ENCODE measurements at regions not wholly inside any gene's neighbourhood (a gene's known extent, or its start where the extent isn't known, plus 50 kb on each side); places are given as distances from the start of the nearest gene placed in this dataset.

- Mint-ChIP-seq H3K9me3 (peaks cover 3% of the 10 kb centered on the region), H3K27ac (no peak overlapping the region), H3K27me3 (peaks cover 13% of the 10 kb centered on the region), H3K4me3 (no peak overlapping the region), H3K4me1 (no peaks in the 10 kb centered on the region), H3K36me3 (no peaks in the 10 kb centered on the region)
- DNase-seq (ENCODE audit: low spot score in 2 of 2): no peak
- ATAC-seq (ENCODE audit: low read depth): no peak
These were observed 341.6 kb downstream of the CTTN start for GRCh38 chr11:70739811-70740487.

- H3K36me3 Mint-ChIP-seq: no peaks in the 10 kb centered on the region
- H3K27me3 Mint-ChIP-seq: peaks cover 13% of the 10 kb centered on the region
- peaks cover 3% of the 10 kb centered on the region for H3K9me3 Mint-ChIP-seq
- DNase-seq (ENCODE audit: low spot score in 2 of 2): no peak
- H3K4me1 Mint-ChIP-seq: no peaks in the 10 kb centered on the region
- no peak overlapping the region for H3K4me3 Mint-ChIP-seq
- ATAC-seq (ENCODE audit: low read depth): no peak
- H3K27ac Mint-ChIP-seq: no peak overlapping the region
These were observed 342.1 kb downstream of the CTTN start for GRCh38 chr11:70740488-70740851.

GRCh38 chr11:70741085-70741484, 342.8 kb downstream of the CTTN start:
- H3K36me3 Mint-ChIP-seq: no peaks in the 10 kb centered on the region
- peaks cover 3% of the 10 kb centered on the region for H3K9me3 Mint-ChIP-seq
- H3K27me3 Mint-ChIP-seq: peaks cover 10% of the 10 kb centered on the region
- H3K4me3 Mint-ChIP-seq: no peak overlapping the region
- ATAC-seq (ENCODE audit: low read depth) (no peak), DNase-seq (ENCODE audit: low spot score in 2 of 2) (no peak)
- no peaks in the 10 kb centered on the region for H3K4me1 Mint-ChIP-seq
- no peak overlapping the region for H3K27ac Mint-ChIP-seq

- ATAC-seq (ENCODE audit: low read depth) (no peak), DNase-seq (ENCODE audit: low spot score in 2 of 2) (no peak)
- peaks cover 15% of the 10 kb centered on the region for H3K27me3 Mint-ChIP-seq
- H3K9me3 Mint-ChIP-seq: peaks cover 3% of the 10 kb centered on the region
- H3K4me3 Mint-ChIP-seq: no peak overlapping the region
- no peak overlapping the region for H3K27ac Mint-ChIP-seq
- H3K4me1 Mint-ChIP-seq: no peaks in the 10 kb centered on the region
- no peaks in the 10 kb centered on the region for H3K36me3 Mint-ChIP-seq
These were observed 344.4 kb downstream of the CTTN start for GRCh38 chr11:70742553-70743291.

GRCh38 chr11:70743329-70743728, 345.0 kb downstream of the CTTN start:
- H3K27me3 Mint-ChIP-seq: peaks cover 15% of the 10 kb centered on the region
- no peak overlapping the region for H3K27ac Mint-ChIP-seq
- H3K36me3 Mint-ChIP-seq: no peaks in the 10 kb centered on the region
- DNase-seq (ENCODE audit: low spot score in 2 of 2) (no peak), ATAC-seq (ENCODE audit: low read depth) (no peak)
- peaks cover 3% of the 10 kb centered on the region for H3K9me3 Mint-ChIP-seq
- H3K4me3 Mint-ChIP-seq: no peak overlapping the region
- no peaks in the 10 kb centered on the region for H3K4me1 Mint-ChIP-seq

- no peak for ATAC-seq (ENCODE audit: low read depth)
- no peaks in the 10 kb centered on the region for H3K4me1 Mint-ChIP-seq
- no peak overlapping the region for H3K4me3 Mint-ChIP-seq
- H3K36me3 Mint-ChIP-seq: no peaks in the 10 kb centered on the region
- H3K9me3 Mint-ChIP-seq: peaks cover 6% of the 10 kb centered on the region
- DNase-seq (ENCODE audit: low spot score in 2 of 2): no peak
- H3K27me3 Mint-ChIP-seq: peaks cover 15% of the 10 kb centered on the region
- no peak overlapping the region for H3K27ac Mint-ChIP-seq
These were observed 345.6 kb downstream of the CTTN start for GRCh38 chr11:70743941-70744351.

- peaks cover 11% of the 10 kb centered on the region for H3K9me3 Mint-ChIP-seq
- peaks cover 3% of the 10 kb centered on the region for H3K36me3 Mint-ChIP-seq
- H3K4me3 Mint-ChIP-seq: no peak overlapping the region
- H3K27me3 Mint-ChIP-seq: peaks cover 15% of the 10 kb centered on the region
- no peak overlapping the region for H3K27ac Mint-ChIP-seq
- DNase-seq (ENCODE audit: low spot score in 2 of 2): no peak
- no peak for ATAC-seq (ENCODE audit: low read depth)
- no peaks in the 10 kb centered on the region for H3K4me1 Mint-ChIP-seq
These were observed 346.3 kb downstream of the CTTN start for GRCh38 chr11:70744396-70745185.

- Mint-ChIP-seq H3K27me3 (peaks cover 15% of the 10 kb centered on the region), H3K27ac (no peak overlapping the region), H3K9me3 (peaks cover 12% of the 10 kb centered on the region), H3K4me3 (no peak overlapping the region), H3K4me1 (no peaks in the 10 kb centered on the region), H3K36me3 (peaks cover 3% of the 10 kb centered on the region)
- no peak for DNase-seq (ENCODE audit: low spot score in 2 of 2)
- no peak for ATAC-seq (ENCODE audit: low read depth)
These were observed 347.1 kb downstream of the CTTN start for GRCh38 chr11:70745451-70745850.

GRCh38 chr11:70745941-70746340, 347.6 kb downstream of the CTTN start:
- no peak for ATAC-seq (ENCODE audit: low read depth)
- peaks cover 14% of the 10 kb centered on the region for H3K27me3 Mint-ChIP-seq
- no peak for DNase-seq (ENCODE audit: low spot score in 2 of 2)

GRCh38 chr11:70746351-70746750, 348.0 kb downstream of the CTTN start:
- H3K27me3 Mint-ChIP-seq: peaks cover 11% of the 10 kb centered on the region
- H3K9me3 Mint-ChIP-seq: peaks cover 15% of the 10 kb centered on the region
- DNase-seq (ENCODE audit: low spot score in 2 of 2): no peak
- peaks cover 3% of the 10 kb centered on the region for H3K36me3 Mint-ChIP-seq
- H3K4me1 Mint-ChIP-seq: no peaks in the 10 kb centered on the region
- H3K4me3 Mint-ChIP-seq: no peak overlapping the region
- no peak overlapping the region for H3K27ac Mint-ChIP-seq
- no peak for ATAC-seq (ENCODE audit: low read depth)

More at GRCh38 chr11:70745941-70746340, 347.6 kb downstream of the CTTN start:
- H3K4me3 Mint-ChIP-seq: no peak overlapping the region
- peaks cover 13% of the 10 kb centered on the region for H3K9me3 Mint-ChIP-seq
- peaks cover 3% of the 10 kb centered on the region for H3K36me3 Mint-ChIP-seq
- H3K27ac Mint-ChIP-seq: no peak overlapping the region
- no peaks in the 10 kb centered on the region for H3K4me1 Mint-ChIP-seq

GRCh38 chr11:70747285-70747684, 349.0 kb downstream of the CTTN start:
- H3K27me3 Mint-ChIP-seq: peaks cover 11% of the 10 kb centered on the region
- H3K9me3 Mint-ChIP-seq: peaks cover 17% of the 10 kb centered on the region
- no peaks in the 10 kb centered on the region for H3K4me1 Mint-ChIP-seq

GRCh38 chr11:70747921-70748320, 349.6 kb downstream of the CTTN start:
- DNase-seq (ENCODE audit: low spot score in 2 of 2) (no peak), ATAC-seq (ENCODE audit: low read depth) (no peak)
- H3K27me3 Mint-ChIP-seq: peaks cover 9% of the 10 kb centered on the region
- peaks cover 3% of the 10 kb centered on the region for H3K36me3 Mint-ChIP-seq
- H3K27ac Mint-ChIP-seq: no peak overlapping the region
- no peaks in the 10 kb centered on the region for H3K4me1 Mint-ChIP-seq
- no peak overlapping the region for H3K4me3 Mint-ChIP-seq
- peaks cover 17% of the 10 kb centered on the region for H3K9me3 Mint-ChIP-seq

More at GRCh38 chr11:70747285-70747684, 349.0 kb downstream of the CTTN start:
- Mint-ChIP-seq H3K27ac (no peak overlapping the region), H3K36me3 (peaks cover 3% of the 10 kb centered on the region), H3K4me3 (no peak overlapping the region)
- DNase-seq (ENCODE audit: low spot score in 2 of 2) (no peak), ATAC-seq (ENCODE audit: low read depth) (no peak)

GRCh38 chr11:70751142-70751734, 352.9 kb downstream of the CTTN start:
- ATAC-seq (ENCODE audit: low read depth): no peak
- DNase-seq (ENCODE audit: low spot score in 2 of 2): no peak
- peaks cover 7% of the 10 kb centered on the region for H3K27me3 Mint-ChIP-seq
- H3K4me1 Mint-ChIP-seq: no peaks in the 10 kb centered on the region
- H3K27ac Mint-ChIP-seq: no peak overlapping the region
- H3K36me3 Mint-ChIP-seq: peaks cover 3% of the 10 kb centered on the region
- peaks cover 18% of the 10 kb centered on the region for H3K9me3 Mint-ChIP-seq
- no peak overlapping the region for H3K4me3 Mint-ChIP-seq
